ENCODE measurements at regions not wholly inside any gene's neighbourhood (a gene's known extent, or its start where the extent isn't known, plus 50 kb on each side); places are given as distances from the start of the nearest gene placed in this dataset.

DNA sequence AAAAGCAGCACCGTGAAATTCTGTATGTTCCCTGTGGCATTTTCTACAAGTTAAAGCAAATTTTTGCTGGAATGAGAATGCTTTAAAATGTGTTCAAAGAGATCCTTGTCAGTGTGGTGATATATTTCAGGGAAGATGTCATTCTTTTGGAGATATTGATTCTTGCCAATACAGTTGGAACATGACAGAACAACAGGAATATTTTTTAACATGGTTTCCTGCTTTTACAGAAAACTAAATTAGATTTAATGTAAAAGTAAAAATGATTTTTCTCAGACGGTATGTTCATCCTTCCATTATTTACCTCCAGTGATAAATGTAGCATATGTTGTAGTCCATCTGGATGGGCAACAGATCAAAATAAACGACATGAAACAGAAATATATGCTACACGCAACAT, 474.8 kb downstream of the TMA16 start:
- no peaks in the 10 kb centered on the region for H3K4me1 ChIP-seq (ENCODE audit: control insufficient read depth in 4 of 4, insufficient read depth in 4 of 4, low read length in 3 of 4)
- TF ChIP-seq, protein P1, sequence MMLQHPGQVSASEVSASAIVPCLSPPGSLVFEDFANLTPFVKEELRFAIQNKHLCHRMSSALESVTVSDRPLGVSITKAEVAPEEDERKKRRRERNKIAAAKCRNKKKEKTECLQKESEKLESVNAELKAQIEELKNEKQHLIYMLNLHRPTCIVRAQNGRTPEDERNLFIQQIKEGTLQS (IDR thresholded peaks at IDR 0.05): no peak
- TF ChIP-seq FOXA2 (IDR thresholded peaks at IDR 0.05) (no peak), HNF4A (conservative IDR thresholded peaks at IDR 0.05) (no peak), JUND (IDR thresholded peaks at IDR 0.05) (no peak), HNF4G (IDR thresholded peaks at IDR 0.05) (no peak), NR2F2 (IDR thresholded peaks at IDR 0.05) (no peak)
- 81% methylated on average over 4 of the region's 4 CpGs for WGBS
- no peak overlapping the region for H3K27ac ChIP-seq (ENCODE audit: low read depth in 1 of 2, low read length in 2 of 2)
- H3K4me3 ChIP-seq (ENCODE audit: low read depth in 1 of 3, low read length in 3 of 3): no peak overlapping the region
- H3K9me3 ChIP-seq (ENCODE audit: control insufficient read depth in 4 of 4, low read length in 3 of 4): peaks cover 0 to 2% (median 0%) of the 10 kb centered on the region in 4 donors
- no peaks in the 10 kb centered on the region for H3K36me3 ChIP-seq (ENCODE audit: control insufficient read depth in 4 of 4, insufficient read depth in 3 of 4, low read depth in 1 of 4, low read length in 3 of 4)
- no peaks in the 10 kb centered on the region for H3K27me3 ChIP-seq (ENCODE audit: control insufficient read depth in 4 of 4, insufficient read depth in 4 of 4, low read length in 3 of 4)
- no peak for DNase-seq (ENCODE audit: low spot score)
- H3K9ac ChIP-seq (ENCODE audit: low read depth in 1 of 2, low read length in 2 of 2): no peak overlapping the region

DNA sequence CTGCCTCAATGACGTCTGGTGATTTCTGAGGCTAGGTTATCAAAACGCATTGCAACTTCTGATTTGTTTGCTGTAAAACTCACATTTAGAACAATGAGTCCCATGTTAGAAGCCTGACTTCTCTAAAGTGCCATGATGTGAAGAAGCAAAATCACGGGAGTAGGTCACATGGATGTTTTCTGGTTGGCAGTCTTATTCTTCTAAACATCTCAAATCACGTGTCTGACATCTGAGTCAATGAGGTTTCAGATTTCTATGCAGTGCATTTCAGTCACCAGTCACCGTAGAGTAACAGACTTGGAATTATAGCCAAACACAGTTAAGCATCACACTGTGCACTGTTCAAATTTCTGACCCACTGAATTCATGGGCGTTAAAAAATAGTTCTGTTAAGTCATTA, 482.1 kb downstream of the TMA16 start:
- Histone ChIP-seq H3K4me1 (ENCODE audit: control insufficient read depth in 4 of 4, insufficient read depth in 4 of 4, low read length in 3 of 4) (no peaks in the 10 kb centered on the region), H3K27me3 (ENCODE audit: control insufficient read depth in 4 of 4, insufficient read depth in 4 of 4, low read length in 3 of 4) (no peaks in the 10 kb centered on the region), H3K9ac (ENCODE audit: low read depth in 1 of 2, low read length in 2 of 2) (no peak overlapping the region), H3K9me3 (ENCODE audit: control insufficient read depth in 4 of 4, low read length in 3 of 4) (no peaks in the 10 kb centered on the region), H3K36me3 (ENCODE audit: control insufficient read depth in 4 of 4, insufficient read depth in 3 of 4, low read depth in 1 of 4, low read length in 3 of 4) (no peaks in the 10 kb centered on the region), H3K4me3 (ENCODE audit: low read depth in 1 of 3, low read length in 3 of 3) (no peak overlapping the region), H3K27ac (ENCODE audit: low read depth in 1 of 2, low read length in 2 of 2) (no peak overlapping the region)
- WGBS: 65% methylated on average over 6 of the region's 6 CpGs
- TF ChIP-seq HNF4A (conservative IDR thresholded peaks at IDR 0.05) (no peak), FOXA1 (IDR thresholded peaks at IDR 0.05) (no peak), TAF1 (conservative IDR thresholded peaks at IDR 0.05) (no peak), GABPA (IDR thresholded peaks at IDR 0.05 in 1 of 2, conservative IDR thresholded peaks at IDR 0.05 in 1 of 2) (no peak)
- TF ChIP-seq, protein P2, sequence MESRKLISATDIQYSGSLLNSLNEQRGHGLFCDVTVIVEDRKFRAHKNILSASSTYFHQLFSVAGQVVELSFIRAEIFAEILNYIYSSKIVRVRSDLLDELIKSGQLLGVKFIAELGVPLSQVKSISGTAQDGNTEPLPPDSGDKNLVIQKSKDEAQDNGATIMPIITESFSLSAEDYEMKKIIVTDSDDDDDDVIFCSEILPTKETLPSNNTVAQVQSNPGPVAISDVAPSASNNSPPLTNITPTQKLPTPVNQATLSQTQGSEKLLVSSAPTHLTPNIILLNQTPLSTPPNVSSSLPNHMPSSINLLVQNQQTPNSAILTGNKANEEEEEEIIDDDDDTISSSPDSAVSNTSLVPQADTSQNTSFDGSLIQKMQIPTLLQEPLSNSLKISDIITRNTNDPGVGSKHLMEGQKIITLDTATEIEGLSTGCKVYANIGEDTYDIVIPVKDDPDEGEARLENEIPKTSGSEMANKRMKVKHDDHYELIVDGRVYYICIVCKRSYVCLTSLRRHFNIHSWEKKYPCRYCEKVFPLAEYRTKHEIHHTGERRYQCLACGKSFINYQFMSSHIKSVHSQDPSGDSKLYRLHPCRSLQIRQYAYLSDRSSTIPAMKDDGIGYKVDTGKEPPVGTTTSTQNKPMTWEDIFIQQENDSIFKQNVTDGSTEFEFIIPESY (IDR thresholded peaks at IDR 0.05): no peak
- no peak for DNase-seq (ENCODE audit: low spot score)

DNA sequence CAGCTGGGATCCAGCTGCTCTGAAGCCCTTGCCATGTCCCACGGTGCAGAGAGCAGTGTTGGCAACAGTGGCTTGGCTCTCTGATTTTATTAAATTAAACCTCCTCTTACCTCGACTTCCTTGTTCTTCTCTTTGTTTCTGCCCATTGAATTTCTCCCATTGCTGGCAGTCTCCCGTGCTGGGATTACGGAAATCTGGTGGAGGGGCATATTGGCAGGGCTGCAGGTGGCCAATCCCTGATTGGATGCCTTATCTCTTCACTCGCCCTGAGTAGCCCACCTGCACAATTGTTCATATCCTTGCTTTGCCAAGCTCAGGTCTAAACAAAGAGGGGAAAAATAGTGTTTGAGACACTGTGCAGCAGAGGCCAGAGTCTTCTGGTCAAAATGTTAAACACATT, 493.9 kb downstream of the TMA16 start:
- Histone ChIP-seq H3K27ac (ENCODE audit: low read depth in 1 of 2, low read length in 2 of 2) (no peak overlapping the region), H3K36me3 (ENCODE audit: control insufficient read depth in 4 of 4, insufficient read depth in 3 of 4, low read depth in 1 of 4, low read length in 3 of 4) (no peaks in the 10 kb centered on the region), H3K4me1 (ENCODE audit: control insufficient read depth in 4 of 4, insufficient read depth in 4 of 4, low read length in 3 of 4) (no peaks in the 10 kb centered on the region), H3K4me3 (ENCODE audit: low read depth in 1 of 3, low read length in 3 of 3) (no peak overlapping the region), H3K27me3 (ENCODE audit: control insufficient read depth in 4 of 4, insufficient read depth in 4 of 4, low read length in 3 of 4) (peaks cover 0 to 2% (median 0%) of the 10 kb centered on the region in 4 donors), H3K9me3 (ENCODE audit: control insufficient read depth in 4 of 4, low read length in 3 of 4) (no peaks in the 10 kb centered on the region), H3K9ac (ENCODE audit: low read depth in 1 of 2, low read length in 2 of 2) (no peak overlapping the region)
- 60% methylated on average over 5 of the region's 5 CpGs for WGBS
- DNase-seq (ENCODE audit: low spot score): no peak
- no peak for TF ChIP-seq TAF1 (conservative IDR thresholded peaks at IDR 0.05)
- TF ChIP-seq HNF4G (IDR thresholded peaks at IDR 0.05): no peak
- no peak for TF ChIP-seq FOXA1 (IDR thresholded peaks at IDR 0.05)

DNA sequence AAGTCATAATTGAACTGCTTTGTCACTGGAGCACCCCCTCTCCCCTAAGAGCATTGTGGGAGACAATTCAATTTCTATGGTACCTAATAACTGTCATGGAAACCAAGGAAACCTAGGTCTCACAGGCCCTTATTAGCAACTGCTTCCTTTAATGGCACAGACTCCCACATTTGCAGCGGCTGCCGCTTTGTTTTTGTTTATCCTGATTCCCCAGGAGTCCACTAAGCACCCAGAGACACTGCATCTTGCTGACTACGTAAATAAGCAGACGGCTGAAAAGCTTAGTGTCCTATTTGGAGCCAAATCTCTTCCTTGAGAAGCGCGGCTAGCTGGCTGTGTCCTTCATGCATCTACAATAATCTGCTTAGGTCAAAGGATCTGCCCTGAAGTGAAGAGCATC, 494.4 kb downstream of the TMA16 start:
- H3K9me3 ChIP-seq (ENCODE audit: control insufficient read depth in 4 of 4, low read length in 3 of 4): no peaks in the 10 kb centered on the region
- WGBS: 26% methylated on average over 6 of the region's 6 CpGs
- TF ChIP-seq NR2F2 (IDR thresholded peaks at IDR 0.05): no peak
- H3K36me3 ChIP-seq (ENCODE audit: control insufficient read depth in 4 of 4, insufficient read depth in 3 of 4, low read depth in 1 of 4, low read length in 3 of 4): no peaks in the 10 kb centered on the region
- no peak overlapping the region for H3K9ac ChIP-seq (ENCODE audit: low read depth in 1 of 2, low read length in 2 of 2)
- no peak overlapping the region for H3K27ac ChIP-seq (ENCODE audit: low read depth in 1 of 2, low read length in 2 of 2)
- H3K4me1 ChIP-seq (ENCODE audit: control insufficient read depth in 4 of 4, insufficient read depth in 4 of 4, low read length in 3 of 4): no peaks in the 10 kb centered on the region
- H3K4me3 ChIP-seq (ENCODE audit: low read depth in 1 of 3, low read length in 3 of 3): no peak overlapping the region
- H3K27me3 ChIP-seq (ENCODE audit: control insufficient read depth in 4 of 4, insufficient read depth in 4 of 4, low read length in 3 of 4): no peaks in the 10 kb centered on the region
- DNase-seq (ENCODE audit: low spot score): no peak

Data from liver (tissue), 7 donors.